ENCODE measurements at regions not wholly inside any gene's neighbourhood (a gene's known extent, or its start where the extent isn't known, plus 50 kb on each side); places are given as distances from the start of the nearest gene placed in this dataset.
A peak's percentile ranks its signal among the peaks of the same experiment; 100 is the strongest.
"Not testable (repeated sequence)": the region's sequence is repeated elsewhere in the genome, so short reads cannot be mapped to it uniquely, and the experiment has no call there.

DNA sequence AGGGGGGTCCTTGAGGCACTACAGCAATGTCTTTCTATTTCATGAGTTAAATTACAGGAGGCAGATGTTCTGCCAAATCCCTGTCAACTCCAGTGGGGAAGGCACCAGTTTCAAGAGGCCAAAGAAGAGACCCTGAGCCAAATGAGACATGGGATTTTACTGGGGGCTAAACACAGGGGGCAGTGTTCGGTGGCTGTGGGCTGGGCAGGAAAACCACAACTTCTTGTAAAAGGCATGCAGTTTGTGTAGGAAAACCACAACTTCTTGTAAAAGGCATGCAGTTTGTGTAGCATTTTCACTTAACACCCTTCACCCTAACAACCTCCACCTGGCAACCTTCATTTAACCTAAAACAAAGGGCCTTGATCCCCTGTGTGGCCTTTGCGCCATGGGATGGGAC lies 61.0 kb downstream of the POLR2M start:
- no peak for DNase-seq (ENCODE audit: low read depth)

DNA sequence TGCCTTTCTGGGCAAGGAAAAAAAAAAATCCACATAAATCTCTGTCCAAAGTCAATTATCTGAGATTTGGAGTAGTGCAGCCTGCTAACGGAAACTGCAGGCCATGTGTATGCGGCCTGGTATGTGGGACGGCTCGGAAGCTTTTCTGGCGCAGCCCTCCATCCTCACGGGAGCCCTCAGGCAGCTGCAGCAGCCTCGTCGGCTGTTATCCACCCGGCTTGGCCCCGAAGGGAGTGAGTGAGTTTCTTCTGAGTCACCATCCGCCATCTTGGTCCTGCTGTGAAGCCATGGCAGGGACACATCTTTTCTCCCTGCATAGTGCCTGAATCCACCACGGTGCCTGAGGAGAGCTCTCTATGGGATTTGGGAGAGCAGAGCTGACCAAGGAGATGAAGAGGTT lies 62.8 kb downstream of the POLR2M start:
- peak; percentile 90 for DNase-seq (ENCODE audit: low read depth)

DNA sequence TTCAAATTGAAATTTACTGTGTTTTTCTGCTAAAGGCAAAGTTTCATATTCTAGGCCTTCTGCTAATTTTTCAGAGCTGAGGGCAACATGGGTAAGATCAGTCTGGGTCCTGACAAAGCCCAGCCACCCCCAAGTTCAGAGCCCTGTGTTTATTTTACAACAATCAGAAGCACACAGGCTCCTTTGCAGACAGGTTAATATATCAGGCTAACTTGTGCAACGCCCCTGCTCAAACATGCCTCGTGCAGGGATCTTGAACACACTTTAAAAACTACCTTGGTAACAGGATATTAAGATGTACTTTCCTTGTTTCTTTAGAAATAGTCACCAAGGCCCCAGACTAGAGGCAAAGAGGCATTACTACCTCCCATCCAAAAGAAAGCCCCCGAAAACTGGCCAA lies 64.0 kb downstream of the POLR2M start:
- DNase-seq (ENCODE audit: low read depth), result no peak

GRCh38 chr15:57772223-57772957 lies 65.9 kb downstream of the POLR2M start:
- peak; percentile 66 for DNase-seq (ENCODE audit: low read depth)

GRCh38 chr15:57773051-57773450 lies 66.5 kb downstream of the POLR2M start:
- DNase-seq (ENCODE audit: low read depth), result no peak

- no peak for DNase-seq (ENCODE audit: low read depth)
Observed at GRCh38 chr15:57777003-57777402, 70.5 kb downstream of the POLR2M start.

GRCh38 chr15:57780471-57780870 lies 74.0 kb downstream of the POLR2M start:
- DNase-seq (ENCODE audit: low read depth), result peak; percentile 77

GRCh38 chr15:57782731-57783130 lies 76.2 kb downstream of the POLR2M start:
- DNase-seq (ENCODE audit: low read depth), result peak; percentile 24

DNA sequence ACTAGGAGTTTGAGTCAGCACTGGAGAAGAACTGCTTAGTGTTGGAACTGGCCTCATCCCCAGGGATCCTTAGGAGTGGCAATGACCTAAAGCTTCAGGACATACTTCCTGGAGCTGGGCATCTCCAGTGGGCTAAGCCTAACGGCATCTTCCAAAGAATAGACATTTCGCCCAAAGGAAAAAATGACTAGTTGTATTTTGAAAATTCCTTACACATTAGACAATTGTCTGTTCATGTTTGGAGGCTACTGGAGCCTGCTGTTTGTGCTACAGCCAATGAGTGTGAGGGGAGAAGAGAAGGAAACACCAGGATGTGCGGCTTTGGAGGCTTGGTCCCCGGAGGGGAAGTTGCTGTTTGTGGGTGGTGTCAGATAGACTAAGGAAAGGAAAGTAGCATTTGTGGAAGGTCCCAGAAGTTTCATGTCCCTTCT lies 77.6 kb downstream of the POLR2M start:
- DNase-seq (ENCODE audit: low read depth), result peak; percentile 72

- DNase-seq (ENCODE audit: low read depth), result no peak
Observed at GRCh38 chr15:57785039-57785438, 78.5 kb downstream of the POLR2M start.

- DNase-seq (ENCODE audit: low read depth), result no peak
Observed at GRCh38 chr15:57785959-57786358, 79.4 kb downstream of the POLR2M start.

DNA sequence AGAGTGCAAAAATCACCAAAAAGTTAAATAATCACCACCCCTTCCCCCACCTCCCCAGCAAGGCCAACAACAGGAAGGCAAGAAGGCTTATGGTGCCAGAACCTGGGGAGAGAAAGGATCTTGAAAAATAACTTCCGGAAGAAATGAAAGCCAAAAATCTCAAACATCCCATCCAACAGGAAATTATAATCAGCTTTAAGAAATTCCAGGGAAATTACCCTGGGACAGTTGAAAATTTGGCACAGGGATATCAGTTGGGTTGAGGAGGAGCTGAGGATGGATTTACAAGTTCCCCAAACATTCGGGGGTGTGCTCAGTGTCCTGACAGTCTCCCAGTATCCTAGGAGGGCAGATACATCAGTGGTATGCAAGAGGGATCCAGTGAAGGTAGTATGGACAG lies 82.7 kb downstream of the POLR2M start:
- DNase-seq (ENCODE audit: low read depth), result no peak

DNA sequence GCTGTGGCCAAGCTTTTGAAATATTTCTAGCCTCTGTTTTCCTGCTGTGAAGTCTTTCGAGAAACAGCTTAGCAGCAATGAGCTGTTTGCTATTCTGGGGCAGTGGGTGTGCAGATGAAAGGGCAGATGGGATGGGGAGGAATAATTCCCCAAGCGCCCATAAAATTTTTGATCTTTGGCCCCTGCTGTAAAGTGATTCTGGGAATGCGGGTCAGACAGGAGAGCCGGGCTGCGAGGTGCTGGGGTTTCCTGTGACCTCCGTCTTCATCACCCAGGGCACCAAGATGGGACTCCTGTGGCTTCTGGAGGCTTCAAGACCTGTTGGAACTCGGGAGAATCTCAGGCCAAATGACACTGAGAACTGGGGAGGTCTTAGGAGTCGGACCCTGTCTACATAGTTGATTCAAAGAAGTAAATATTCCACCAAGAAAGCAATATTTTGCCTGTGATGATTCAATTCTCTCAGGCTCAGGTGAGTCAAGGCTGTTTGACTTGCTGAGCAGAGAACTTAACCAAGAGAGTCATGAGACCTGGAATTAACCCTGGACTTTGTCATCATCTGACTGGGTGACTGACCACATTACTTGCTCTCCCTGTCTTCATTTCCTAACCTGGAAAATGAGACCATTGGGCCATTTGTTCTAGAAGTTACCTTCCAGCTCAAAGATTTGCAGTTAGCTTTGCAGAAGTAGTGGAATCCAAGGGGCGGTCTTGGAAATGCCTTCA lies 86.4 kb downstream of the POLR2M start:
- DNase-seq (ENCODE audit: low read depth), result no peak

- no peak for DNase-seq (ENCODE audit: low read depth)
Observed at GRCh38 chr15:57795261-57795660, 88.7 kb downstream of the POLR2M start.

- DNase-seq (ENCODE audit: low read depth), result no peak
Observed at GRCh38 chr15:57796146-57796545, 89.6 kb downstream of the POLR2M start.

- peak; percentile 25 for DNase-seq (ENCODE audit: low read depth)
Observed at GRCh38 chr15:57797110-57797509, 90.6 kb downstream of the POLR2M start.

- no peak for DNase-seq (ENCODE audit: low read depth)
Observed at GRCh38 chr15:57797568-57798267, 91.2 kb downstream of the POLR2M start.

- no peak for DNase-seq (ENCODE audit: low read depth)
Observed at GRCh38 chr15:57806003-57806402, 99.5 kb downstream of the POLR2M start.

DNA sequence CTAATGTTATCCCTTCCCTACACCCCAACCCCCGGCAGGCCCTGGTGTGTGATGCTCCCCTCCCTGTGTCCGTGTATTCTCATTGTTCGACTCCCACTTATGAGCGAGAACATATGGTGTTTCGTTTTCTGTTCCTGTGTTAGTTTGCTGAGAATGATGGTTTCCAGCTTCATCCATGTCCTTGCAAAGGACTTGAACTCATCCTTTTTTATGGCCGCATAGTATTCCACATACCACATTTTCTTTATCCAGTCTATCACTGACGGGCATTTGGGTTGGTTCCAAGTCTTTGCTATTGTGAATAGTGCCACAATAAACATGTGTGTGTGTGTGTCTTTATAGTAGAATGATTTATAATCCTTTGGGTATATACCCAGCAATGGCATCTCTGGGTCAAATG lies 102.8 kb downstream of the POLR2M start:
- DNase-seq (ENCODE audit: low read depth), result not testable (repeated sequence)

- DNase-seq (ENCODE audit: low read depth), result no peak
Observed at GRCh38 chr15:57816599-57816998, 110.1 kb downstream of the POLR2M start.

- peak; percentile 3 for DNase-seq (ENCODE audit: low read depth)
Observed at GRCh38 chr15:57819646-57820045, 113.1 kb downstream of the POLR2M start.

DNA sequence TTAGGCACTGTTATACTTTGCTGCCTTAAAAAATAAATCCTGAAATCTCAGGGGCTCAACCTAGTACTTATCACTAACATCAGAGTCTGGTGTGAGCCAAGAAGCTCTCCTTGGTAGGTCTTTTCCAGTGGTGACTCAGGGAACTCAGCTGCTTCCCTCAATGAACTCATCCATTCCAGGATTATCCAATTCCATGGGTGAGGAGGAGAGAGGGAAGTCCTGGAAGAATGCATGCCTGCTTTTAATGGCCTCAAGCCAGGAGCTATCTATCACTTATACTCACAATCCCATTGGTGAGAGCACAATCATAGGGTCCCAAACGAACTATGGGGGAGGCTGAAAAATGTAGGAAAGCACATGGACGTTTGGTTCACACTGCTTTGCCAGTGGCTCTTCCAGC lies 113.6 kb downstream of the POLR2M start:
- peak; percentile 84 for DNase-seq (ENCODE audit: low read depth)

DNA sequence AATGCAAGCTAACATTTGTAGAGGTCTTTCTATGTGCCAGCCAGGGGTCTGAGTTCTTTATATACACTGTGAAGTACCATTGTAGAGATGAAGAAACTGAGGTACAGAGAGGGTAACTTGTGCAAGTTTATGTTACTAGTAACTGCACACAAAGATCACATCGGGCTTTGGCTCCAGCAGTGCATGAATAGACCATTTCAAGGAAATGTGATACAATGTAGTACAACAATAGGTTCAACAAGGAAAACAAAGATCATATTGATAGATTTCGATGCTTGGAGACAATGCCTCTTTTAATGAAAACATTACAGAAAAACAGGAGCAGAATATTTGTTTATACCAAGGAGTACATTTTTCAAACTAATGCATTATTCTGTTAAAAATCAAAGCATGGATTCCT lies 115.3 kb downstream of the POLR2M start:
- no peak for DNase-seq (ENCODE audit: low read depth)
